ENCODE measurements at regions not wholly inside any gene's neighbourhood (a gene's known extent, or its start where the extent isn't known, plus 50 kb on each side); places are given as distances from the start of the nearest gene placed in this dataset.

GRCh38 chr20:48455651-48456365, 372.0 kb downstream of the PREX1 start:
- DNase-seq (ENCODE audit: low spot score) = no peak
- in situ Hi-C loops (cut with MboI; ENCODE audit: low pct_unique_long_range_greater_than_20kb, low sequenced_read_pairs, unreplicated experiment) = no loop called here
- TF ChIP-seq, protein P1, sequence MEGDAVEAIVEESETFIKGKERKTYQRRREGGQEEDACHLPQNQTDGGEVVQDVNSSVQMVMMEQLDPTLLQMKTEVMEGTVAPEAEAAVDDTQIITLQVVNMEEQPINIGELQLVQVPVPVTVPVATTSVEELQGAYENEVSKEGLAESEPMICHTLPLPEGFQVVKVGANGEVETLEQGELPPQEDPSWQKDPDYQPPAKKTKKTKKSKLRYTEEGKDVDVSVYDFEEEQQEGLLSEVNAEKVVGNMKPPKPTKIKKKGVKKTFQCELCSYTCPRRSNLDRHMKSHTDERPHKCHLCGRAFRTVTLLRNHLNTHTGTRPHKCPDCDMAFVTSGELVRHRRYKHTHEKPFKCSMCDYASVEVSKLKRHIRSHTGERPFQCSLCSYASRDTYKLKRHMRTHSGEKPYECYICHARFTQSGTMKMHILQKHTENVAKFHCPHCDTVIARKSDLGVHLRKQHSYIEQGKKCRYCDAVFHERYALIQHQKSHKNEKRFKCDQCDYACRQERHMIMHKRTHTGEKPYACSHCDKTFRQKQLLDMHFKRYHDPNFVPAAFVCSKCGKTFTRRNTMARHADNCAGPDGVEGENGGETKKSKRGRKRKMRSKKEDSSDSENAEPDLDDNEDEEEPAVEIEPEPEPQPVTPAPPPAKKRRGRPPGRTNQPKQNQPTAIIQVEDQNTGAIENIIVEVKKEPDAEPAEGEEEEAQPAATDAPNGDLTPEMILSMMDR (IDR thresholded peaks at IDR 0.05; ENCODE audit: extremely low read depth, insufficient read depth, missing control alignments) = no peak

DNA sequence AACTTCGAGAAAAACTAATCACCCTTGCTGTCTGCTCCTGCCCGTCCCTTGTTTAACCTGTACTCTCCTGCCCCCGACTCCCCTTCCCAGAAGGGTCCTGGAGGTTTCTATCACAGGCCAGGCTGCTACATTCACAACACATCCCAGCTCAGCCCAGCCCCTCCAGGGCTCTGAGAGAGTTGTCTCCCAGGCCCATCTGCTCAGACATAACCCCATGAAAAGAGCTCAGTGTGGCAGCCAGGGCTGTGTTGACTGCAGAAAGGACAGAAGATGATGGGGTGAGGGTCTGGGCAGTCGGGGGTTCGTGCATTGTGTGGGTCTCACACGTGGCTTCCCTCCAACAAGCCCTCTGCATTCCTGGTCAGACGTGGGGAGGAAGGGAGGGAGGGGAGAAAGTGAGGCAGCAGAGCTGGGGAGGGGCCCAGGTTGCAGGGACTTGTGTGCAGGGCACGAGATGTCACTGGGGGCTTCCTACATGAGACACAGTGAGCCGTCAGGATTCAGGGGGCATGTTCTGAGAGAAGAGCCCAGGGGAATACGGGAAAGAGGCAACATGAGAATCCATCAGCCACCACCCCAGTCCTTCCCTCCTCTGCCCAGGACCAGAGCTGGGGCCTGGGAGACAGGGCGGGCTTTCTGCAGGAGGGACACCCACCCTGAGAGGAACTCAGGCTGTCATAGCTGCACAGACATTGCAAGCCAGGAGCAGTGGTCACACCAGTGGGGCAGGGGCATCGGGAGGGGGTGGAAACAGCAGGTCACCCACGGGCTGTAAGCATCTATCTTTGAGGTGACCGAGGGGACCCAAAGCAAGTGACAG, 372.9 kb downstream of the PREX1 start:
- TF ChIP-seq, protein P1 (IDR thresholded peaks at IDR 0.05; ENCODE audit: extremely low read depth, insufficient read depth, missing control alignments) = no peak
- DNase-seq (ENCODE audit: low spot score) = no peak
- in situ Hi-C loops (cut with MboI; ENCODE audit: low pct_unique_long_range_greater_than_20kb, low sequenced_read_pairs, unreplicated experiment) = no loop called here

DNA sequence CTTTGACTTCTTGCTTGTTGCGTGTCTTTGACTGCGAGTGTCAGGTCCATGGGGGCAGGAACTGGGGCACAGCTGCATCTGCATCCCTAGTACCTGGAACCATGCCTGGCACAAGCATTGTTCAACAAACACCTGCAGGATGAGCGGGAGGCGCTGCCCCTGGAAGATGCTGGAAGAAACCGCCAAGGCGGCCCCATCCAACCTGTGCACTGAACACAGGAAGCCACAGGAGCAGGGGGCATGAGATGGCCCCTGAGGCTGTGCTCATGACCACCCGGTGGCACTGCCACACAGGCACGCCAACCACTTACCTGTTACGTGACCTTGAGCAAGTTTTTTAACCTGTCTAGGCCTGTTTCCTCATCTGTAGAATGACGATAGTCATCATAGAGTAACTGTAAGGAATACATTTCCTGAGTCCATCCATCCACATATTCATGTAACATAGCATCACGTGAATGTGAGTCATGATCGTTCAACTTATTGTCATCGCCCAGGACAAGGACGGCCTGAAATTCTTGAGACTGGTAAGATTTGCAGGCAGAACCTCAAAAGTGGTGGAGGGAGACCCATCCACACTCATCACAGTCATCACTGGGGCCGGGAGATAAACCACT, 374.2 kb downstream of the PREX1 start:
- DNase-seq (ENCODE audit: low spot score) = no peak
- TF ChIP-seq, protein P1 (IDR thresholded peaks at IDR 0.05; ENCODE audit: extremely low read depth, insufficient read depth, missing control alignments) = no peak
- in situ Hi-C loops (cut with MboI; ENCODE audit: low pct_unique_long_range_greater_than_20kb, low sequenced_read_pairs, unreplicated experiment) = no loop called here

DNA sequence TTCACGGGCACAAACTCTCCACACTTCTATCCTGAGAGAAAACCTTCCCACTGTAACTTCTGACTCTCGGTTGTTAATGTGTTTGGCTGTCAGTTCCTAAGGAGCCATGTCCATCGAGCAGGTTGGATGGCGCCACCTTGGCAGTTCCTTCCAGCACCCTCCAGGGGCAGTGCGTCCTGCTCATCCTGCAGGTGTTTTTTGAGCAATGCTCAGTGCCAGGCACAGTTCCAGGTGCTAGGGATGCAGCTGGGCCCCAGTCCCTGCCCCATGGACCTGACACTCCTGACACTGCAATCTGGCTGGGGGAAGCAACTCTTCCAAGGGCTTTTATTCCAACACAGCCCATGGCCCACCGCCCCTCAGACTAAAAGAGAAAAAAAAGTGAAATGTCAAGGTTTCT, 376.4 kb downstream of the PREX1 start:
- TF ChIP-seq, protein P1 (IDR thresholded peaks at IDR 0.05; ENCODE audit: extremely low read depth, insufficient read depth, missing control alignments) = no peak
- in situ Hi-C loops (cut with MboI; ENCODE audit: low pct_unique_long_range_greater_than_20kb, low sequenced_read_pairs, unreplicated experiment) = no loop called here
- DNase-seq (ENCODE audit: low spot score) = no peak

- no peak for DNase-seq (ENCODE audit: low spot score)
- TF ChIP-seq, protein P1 (IDR thresholded peaks at IDR 0.05; ENCODE audit: extremely low read depth, insufficient read depth, missing control alignments) = peak; percentile 46
- in situ Hi-C loops (cut with MboI; ENCODE audit: low pct_unique_long_range_greater_than_20kb, low sequenced_read_pairs, unreplicated experiment) = no loop called here
These were observed 378.9 kb downstream of the PREX1 start for GRCh38 chr20:48448666-48449600.

DNA sequence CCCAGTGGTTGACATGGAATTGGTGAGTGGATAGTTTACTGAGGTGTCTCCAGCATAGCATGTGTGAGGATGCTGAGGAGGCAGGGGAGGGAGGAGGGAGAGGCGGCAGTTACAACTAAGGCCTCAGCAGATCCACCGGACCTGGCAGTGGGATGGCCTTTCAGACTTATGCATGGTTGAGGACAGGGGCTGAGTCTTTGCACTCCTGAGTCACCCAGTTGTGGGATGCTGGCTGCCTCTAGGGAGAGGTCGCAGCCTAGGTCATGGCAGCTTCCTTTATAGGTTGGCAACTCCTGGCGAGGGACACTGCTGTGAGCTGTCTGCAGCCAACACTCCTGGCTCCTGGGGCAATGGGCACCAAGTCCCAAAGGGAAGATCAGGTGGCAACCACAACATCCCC, 380.3 kb downstream of the PREX1 start:
- TF ChIP-seq, protein P1 (IDR thresholded peaks at IDR 0.05; ENCODE audit: extremely low read depth, insufficient read depth, missing control alignments) = no peak
- in situ Hi-C loops (cut with MboI; ENCODE audit: low pct_unique_long_range_greater_than_20kb, low sequenced_read_pairs, unreplicated experiment) = no loop called here
- DNase-seq (ENCODE audit: low spot score) = no peak
